Jurkat, Clone E6-1 (cell line): ENCODE measurements at regions not wholly inside any gene's neighbourhood (a gene's known extent, or its start where the extent isn't known, plus 50 kb on each side); places are given as distances from the start of the nearest gene placed in this dataset.
"Not testable (repeated sequence)": the region's sequence is repeated elsewhere in the genome, so short reads cannot be mapped to it uniquely, and the experiment has no call there.

ENCODE experiments used
- DNase-seq: peaks from one replicate; pipeline ENCODE4 v3.0.0-alpha.2; 2011; ENCODE audit warnings: low read depth, low spot score
- H3K4me3 ChIP-seq: 2 replicates; pipeline ENCODE4 v1.5.1; 2011; ENCODE audit warnings: mild to moderate bottlenecking, low read length, control low read depth, moderate library complexity

DNA sequence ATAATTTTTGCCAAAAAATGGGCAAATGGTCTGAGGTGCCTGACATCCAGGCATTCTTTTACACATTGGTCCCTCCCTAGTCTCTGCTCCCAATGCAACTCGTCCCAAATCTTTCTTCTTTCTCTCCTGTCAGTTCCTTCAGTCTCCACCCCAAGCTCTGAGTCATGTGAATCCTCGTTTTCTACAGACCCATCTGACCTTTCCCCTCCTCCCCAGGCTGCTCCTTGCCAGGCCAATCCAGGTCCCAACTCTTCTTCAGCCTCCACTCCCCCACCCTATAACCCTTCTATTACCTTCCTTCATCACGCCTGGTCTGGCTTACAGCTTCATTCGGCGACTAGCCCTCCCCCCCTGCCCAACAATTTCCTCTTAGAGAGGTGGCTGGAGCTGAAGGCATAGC is 55.3 kb downstream of the BBS10 start:
- not testable (repeated sequence) for DNase-seq, H3K4me3 ChIP-seq

DNA sequence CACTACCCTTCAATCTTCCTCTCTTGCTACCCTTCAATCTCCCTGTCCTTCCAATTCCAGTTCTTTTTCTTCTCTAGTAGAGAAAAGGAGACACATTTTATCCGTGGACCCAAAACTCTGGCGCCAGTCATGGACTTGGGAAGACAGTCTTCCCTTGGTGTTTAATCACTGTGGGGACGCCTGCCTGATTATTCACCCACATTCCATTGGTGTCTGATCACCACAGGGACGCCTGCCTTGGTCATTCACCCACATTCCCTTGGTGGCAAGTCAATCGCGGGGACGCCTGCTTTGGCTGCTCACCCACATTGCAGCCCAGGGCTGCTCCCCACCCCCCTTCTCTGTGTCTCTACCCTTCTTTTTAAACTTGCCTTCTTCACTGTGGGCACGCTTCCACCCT is 55.9 kb downstream of the BBS10 start:
- DNase-seq, H3K4me3 ChIP-seq: not testable (repeated sequence)

DNA sequence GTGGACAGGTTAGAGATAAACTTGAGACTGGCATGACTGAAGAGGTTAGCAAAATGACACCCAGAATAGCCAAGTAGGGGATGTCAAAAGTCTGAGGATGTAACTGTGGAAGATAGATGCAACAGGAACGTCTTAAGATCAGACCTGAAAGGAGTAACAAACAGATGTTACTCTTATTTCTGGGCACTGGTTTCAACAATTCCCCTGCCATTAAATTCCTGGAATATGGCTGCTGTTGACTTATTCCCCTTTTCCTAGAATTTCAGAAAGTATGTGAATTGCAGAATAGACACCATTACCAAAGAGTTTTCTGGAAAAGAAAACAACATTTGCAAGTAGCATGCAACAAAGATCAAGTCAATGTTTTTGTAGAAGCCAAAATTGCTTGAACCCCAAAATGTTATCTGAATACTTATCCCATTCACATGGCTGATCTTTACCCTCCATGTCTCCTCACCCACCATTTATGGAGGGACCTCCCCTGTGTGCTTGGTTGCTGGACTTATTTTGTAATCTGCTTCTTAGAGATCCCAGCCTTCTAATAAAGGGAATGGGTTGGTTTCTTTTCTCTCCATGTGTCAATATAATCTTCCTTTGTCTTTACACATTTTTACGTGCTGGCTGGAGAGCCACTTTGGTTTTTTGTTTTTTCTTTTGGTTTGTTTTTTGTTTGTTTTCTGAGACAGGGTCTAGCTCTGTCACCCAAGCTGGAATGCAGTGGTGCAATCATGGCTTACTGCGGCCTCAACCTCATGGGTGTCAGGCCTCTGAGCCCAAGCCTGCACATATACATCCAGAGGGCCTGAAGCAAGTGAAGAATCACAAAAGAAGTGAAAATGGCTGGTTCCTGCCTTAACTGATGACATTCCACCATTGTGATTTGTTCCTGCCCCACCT is 57.0 kb downstream of the BBS10 start:
- DNase-seq: no peak
- H3K4me3 ChIP-seq: no peak overlapping the region

DNA sequence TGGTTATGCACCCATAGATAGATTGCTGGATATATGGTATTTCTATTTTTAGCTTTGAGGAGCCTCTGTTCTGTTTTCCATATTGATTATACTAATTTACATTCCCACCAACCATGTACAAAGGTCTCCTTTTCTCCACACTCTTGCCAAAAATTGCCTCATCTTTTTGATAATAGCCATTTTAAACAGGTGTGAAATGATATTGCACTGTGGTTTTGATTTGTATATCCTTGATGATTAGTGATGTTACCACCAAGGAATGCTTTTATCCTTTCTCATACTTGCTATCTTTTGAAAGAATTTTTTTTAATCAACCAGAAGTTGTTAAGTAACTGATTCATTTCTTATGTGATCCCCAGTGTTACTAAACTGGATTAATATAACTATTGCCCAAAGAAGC is 60.0 kb downstream of the BBS10 start:
- no peak for DNase-seq
- no peak overlapping the region for H3K4me3 ChIP-seq

DNA sequence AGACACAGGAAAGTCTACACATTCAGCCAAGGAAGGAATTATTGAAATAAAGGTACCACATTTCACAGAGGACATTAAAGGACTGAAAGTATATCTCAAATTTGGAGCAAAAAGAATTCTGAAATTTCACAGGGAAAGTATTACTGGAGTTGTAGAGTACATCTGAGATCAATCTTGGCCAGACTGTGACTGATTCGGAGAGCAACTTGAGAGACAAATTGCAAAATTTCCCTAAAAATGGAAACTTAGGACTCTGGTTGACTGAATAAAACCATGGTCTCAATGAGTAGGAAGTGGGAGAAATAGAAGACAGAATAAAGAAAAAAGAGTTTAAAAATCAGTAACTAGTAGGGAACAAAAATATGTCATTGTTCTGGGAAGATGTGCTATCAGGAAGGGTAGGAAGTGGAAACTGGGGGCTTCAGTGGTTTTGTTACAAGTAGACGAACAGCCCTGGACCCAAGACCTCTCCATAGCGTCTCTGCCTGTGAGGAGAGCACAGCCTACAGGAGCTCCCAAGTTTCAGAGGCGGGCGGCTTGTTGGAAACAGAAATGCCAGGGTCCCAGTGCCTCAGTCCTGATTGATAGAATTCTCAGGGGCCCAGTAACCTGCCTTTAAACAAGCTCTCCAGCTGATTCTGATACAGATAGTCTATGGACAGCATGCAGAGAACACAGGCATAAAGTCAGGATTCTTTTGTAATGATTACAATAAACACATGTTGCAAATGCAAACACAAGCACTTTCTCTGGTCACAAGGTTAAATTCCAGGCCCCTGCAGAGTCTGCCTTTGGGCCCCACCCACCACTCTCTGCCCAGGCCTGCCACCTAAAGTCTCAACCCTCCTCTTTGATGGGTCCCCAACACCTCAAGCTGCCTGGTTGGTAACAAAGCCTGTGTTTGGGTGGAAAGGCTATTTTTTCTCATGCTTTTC is 63.1 kb downstream of the BBS10 start:
- H3K4me3 ChIP-seq: no peak overlapping the region
- no peak for DNase-seq

DNA sequence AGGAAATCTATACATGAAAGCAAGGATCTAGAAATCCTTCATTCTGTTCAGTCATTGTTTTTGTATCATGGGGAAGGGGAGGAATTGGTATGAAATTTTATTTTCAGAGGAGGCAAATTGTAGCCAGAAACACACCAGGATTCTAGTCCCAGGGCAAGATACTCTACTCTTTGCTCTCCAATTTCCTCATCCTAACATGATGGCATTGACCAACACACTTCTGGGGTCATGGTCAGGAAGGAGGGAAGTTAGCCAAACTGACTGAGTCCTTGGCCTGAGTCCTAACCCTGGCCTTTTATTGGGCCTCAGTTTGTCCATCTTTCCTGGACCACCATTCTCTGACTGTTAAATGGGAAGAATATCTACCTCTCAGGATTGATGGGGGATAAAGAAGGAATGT is 65.5 kb downstream of the BBS10 start:
- H3K4me3 ChIP-seq: no peak overlapping the region
- no peak for DNase-seq

DNA sequence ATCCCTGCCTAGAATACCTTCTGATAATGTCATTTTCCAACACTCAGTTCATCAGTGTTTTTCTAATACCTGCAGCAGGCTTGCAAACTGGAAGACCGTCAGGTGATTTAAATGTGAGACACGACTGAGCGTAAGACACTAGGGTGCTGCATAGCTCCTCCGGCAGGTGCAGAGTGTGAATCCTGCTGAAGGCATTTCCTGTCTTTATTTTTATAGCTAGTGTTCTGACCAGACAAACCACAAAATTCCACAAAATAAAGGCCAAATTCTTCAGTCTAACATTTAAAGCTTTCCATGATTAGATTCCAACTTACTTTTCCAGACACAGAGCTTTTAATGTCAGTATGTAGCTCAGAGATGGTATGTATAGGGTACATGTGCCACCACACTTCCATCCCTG is 70.7 kb downstream of the BBS10 start:
- H3K4me3 ChIP-seq: no peak overlapping the region
- no peak for DNase-seq

DNA sequence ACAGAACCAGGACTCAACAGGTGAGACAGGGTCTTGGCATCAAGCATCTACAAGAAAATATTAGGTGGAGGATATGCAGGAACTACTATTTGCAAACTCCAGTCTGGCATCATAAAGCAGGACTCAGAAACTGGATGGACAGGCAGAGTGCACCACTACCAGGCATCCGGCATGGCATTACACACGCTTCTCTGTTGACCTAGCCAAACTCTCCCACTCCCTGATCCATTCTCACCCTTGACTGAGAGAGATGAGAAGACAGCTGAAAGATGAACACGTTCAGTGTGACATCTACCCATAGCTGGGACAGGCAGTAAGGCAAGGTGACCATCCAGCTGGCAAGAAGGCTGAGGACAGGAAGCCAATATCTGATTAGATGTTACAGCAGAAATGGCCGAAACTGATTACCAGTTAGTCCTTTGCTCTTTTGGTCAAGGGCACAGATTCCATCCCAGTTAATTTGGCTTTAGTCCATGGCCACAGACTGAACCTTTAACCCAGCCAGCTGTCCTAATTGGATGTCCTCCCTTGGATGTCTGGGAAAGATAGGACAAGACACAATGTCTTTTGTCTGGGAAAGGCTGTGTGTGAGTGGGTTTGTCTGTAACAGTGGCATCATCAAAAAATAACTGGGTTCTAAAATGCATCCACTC is 71.6 kb downstream of the BBS10 start:
- no peak overlapping the region for H3K4me3 ChIP-seq
- no peak for DNase-seq

DNA sequence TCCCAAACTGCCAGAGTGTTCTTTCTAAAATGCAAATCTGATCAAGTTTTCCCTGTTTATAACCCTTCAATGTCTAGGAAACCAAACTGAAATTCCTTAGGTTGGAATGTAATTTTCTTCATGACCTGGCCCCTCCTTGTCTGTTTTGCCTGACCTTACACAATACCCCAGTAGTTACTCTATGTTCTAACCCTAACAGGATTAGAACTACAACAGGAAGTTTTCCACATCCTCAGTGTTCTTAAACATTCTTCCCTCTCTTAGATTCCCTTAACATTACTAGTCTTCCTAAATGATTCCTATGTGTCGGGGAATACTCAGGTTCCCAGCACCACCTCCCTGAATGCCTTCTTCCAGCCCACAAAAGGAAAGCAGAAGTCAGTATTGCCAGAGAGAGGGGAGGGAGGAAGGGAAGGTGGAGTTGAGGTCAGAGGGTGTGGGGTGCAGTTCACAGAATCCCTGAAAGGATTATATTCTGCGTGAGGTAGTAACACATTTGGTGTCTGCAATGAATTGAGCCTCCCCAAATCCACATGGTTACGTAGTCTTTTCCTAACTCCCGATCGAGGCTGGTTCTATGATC is 72.6 kb downstream of the BBS10 start:
- no peak overlapping the region for H3K4me3 ChIP-seq
- DNase-seq: no peak

DNA sequence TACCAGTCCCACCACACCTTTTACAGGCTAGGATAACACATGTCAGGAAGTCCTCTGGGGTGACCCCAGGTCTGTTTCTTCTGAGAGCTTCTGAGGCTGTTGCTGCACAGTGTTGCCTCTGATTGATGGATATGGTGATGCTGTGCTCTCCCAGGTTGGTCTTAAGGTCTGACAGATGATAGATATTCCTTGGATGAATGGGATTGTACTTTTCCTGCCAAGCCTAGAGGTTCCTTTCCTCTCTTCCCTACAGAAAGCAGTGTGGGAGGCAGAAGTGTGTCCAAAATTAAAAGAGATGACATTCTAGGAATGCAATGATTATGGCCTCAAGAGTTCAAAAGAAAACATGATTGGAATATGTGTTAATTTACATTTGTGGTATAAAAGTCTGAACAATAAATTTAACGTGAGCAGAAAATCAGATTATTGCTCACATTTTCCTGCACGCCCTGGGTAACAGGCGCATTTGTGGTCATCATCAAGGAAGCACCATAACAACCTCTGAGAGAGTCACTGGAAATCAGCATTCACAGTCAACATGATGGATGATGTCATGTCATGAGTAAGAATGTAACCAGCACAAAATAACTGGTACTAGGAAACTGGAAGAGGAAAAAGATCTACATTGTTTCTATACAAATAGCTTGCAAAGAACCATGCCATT is 73.7 kb downstream of the BBS10 start:
- no peak overlapping the region for H3K4me3 ChIP-seq
- DNase-seq: no peak

DNA sequence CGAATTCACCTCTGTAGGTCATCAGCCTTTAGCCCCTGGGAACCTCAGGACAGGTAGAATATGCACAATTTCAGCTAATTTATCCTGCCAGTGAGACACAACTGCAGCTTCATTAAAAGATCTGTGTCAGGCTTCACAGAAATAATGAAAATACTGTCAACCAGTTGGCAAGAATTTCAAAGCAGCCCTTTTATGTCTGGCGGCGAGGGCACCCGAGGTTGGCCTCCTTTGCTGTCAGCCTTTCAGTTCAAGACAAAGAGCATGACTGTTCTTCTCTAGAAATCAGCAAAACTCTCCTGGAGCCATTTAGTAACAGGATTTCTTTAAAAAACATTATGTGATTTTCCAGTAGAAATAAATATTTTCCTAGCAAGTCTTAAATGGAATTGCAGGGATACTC is 75.9 kb downstream of the BBS10 start:
- DNase-seq: no peak
- H3K4me3 ChIP-seq: no peak overlapping the region

DNA sequence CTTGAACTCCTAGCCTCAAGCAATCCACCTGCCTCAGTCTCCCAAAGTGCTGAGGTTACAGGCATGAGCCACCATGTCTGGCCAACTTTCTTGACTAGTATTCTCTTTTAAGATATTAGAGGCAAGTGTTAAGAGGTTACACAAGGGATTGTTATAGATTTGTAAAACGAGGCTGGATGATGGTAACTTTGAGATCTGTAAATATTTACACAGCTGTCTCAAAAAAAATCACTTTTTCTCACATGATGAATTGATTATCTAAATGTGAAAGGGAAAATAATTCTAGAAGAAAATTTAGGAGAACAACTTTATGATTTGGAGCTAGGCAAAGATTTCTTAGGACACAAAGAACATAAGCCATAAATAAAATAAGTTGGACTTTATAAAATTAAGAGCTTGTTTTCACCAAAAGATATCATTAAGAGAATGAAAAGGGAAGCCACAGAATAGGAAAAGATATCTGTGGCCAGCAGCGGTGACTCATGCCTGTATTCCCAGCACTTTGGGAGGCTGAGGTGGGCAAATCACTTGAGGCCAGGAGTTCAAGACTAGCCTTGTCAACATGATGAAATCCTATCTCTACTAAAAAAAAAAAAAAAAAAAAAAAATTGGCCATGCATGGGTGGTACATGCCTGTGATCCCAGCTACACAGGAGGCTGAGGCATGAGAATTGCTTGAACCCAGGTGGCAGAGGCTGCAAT is 77.4 kb downstream of the BBS10 start:
- no peak overlapping the region for H3K4me3 ChIP-seq
- DNase-seq: no peak

DNA sequence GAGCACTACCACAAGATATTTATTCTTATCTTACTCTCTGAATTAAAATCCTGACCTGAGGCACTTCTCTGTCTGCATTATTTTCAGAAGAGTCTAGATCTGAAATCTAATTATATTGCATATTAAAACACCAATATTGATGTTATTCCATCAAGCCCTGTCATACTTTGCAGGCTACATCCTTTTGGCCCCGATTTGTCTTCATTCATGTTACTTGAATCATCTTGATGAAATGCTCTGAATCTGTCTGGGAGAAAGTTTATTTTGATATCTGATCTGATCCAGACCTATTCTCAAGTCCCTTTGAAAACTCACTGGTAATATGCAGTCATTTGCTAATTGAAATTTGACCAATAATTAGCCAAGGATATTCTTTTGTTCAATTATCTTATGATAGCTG is 79.9 kb downstream of the BBS10 start:
- no peak overlapping the region for H3K4me3 ChIP-seq
- no peak for DNase-seq

DNA sequence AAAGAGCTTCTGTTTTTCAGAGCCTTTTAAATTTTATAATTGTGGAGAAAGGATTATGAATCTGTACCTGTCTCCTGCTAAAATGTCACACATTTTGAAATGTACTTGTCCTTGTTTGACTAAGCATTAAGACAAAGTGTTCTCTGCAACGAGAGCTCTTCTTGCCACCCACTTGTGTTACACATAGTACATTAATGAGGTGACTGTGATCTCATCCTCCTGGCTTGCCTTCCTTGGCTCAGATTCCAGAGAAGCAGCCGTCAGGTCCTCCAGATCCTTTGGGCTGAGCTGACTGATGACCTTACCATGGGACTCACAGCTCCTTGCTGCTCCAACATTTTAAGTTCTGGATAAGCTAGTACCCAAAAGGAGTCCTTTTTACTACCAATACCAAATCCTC is 81.4 kb downstream of the BBS10 start:
- no peak for DNase-seq

DNA sequence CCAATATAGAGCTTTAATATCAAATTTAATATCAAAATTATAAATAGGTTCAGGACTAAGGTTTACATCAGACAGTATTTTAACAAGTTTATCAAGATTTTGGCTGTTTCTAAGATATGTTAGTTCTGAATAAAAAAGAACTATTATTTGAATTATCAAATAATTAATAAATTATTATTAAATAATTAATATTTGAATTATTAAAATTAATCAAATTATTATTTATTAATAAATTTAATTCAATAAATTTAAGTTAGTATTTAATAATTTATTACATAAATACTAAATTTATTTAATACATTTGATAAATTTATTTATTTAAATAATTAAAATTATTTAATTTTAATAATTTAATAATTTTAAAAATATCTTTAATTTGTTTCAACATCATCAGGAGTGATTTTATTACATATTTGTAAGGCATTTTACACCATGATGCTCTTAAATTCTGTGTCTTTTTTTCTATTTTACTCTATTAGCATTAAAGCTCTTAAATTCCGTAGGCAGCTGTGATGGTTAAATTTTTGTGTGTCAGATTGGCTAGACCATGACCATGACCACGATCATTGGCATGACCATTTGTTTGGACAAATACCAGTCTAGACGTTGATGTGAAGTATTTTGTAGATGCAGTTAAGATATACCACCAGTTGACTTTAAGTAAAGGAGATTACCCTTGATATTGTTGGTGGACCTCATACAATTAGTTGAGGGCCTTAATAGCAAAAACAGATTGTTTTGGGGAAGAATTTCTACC is 82.6 kb downstream of the BBS10 start:
- no peak overlapping the region for H3K4me3 ChIP-seq
- no peak for DNase-seq

More for the DNA sequence above, 81.4 kb downstream of the BBS10 start:
- no peak overlapping the region for H3K4me3 ChIP-seq

DNA sequence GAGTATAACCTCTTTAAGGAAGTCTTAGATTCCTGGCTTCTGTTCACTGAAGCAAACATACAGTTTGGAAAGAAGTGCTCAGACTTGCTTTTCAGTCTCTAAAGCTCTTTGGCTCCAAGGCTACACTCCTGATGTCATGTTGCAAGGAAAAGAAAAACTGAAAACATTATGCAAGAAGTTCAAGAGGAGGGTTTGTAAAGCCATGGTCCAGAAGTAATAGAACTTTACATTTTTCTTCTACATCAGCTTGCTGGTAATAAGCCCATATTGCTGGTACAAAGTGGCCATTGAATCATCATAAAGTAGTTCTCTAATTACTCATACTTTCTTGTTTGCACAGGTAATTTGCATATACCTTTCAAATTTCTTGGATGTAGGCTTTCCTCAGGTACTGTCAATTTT is 83.6 kb downstream of the BBS10 start:
- H3K4me3 ChIP-seq: no peak overlapping the region
- no peak for DNase-seq

DNA sequence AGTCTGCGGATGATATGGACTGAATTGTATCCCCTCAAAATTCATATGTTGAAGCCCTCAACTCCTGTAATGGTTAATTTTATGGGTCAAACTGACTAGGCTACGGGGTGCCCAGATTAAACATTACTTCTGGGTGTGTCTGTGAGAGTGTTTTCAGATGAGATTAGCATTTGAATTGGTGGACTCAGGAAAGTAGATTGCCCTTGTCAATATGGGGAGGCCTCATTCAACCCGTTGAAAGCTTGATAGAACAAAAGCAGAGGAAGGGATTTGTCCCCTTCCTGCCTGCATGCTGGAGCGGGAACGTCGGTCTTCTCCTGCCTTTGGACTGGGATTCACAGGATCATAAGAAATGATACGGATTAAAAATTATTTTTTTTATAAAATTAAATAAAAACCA is 84.5 kb downstream of the BBS10 start:
- DNase-seq: no peak
- H3K4me3 ChIP-seq: no peak overlapping the region

DNA sequence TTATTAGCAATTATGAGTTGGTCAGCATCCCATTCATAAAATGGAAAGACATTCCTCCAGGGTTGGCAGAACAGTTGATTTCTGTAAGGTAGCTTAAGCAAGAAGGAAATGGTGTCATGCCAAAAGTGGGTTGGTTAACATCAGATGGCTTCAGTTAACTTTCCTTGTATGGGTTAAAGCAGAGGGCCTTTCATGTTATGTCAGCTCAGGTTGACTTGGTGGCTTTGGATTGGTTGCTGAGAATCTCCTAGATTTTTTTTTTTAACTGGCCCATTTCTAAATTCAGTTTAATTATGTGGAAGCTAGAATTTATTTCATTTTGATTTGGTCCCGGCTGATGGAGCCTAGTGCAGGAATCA is 87.8 kb downstream of the BBS10 start:
- no peak overlapping the region for H3K4me3 ChIP-seq
- no peak for DNase-seq
